ENCODE measurements at regions not wholly inside any gene's neighbourhood (a gene's known extent, or its start where the extent isn't known, plus 50 kb on each side); places are given as distances from the start of the nearest gene placed in this dataset.

DNA sequence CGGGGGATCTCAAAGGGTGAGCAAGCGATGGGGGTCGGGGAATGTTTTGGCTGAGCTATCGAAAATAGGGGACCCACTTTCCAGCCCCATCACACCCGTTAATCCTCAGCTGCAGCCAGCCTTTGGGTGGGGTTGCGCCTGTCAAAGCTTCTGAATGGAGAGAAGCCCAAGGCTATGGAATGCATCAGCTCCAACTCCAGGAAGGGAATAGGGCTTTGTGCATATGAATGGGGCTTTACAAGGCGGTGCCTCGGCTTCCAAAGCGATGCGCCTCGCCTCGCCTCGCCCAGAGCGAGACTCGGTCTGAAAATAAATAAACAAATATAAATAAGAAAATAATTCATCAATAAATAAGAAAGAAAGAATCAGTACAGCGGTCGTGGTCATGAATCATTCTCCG is 751.4 kb upstream of the DEFB115 start:
- no peak for TF ChIP-seq POLR2A (IDR thresholded peaks at IDR 0.05; ENCODE audit: low read length)
- TF ChIP-seq GATA1 (IDR thresholded peaks at IDR 0.05; ENCODE audit: low read depth, low read length) = no peak

Data from erythroblast (primary cell).